SK-N-SH (cell line): ENCODE measurements at regions not wholly inside any gene's neighbourhood (a gene's known extent, or its start where the extent isn't known, plus 50 kb on each side); places are given as distances from the start of the nearest gene placed in this dataset.

Source experiments
- CTCF ChIP-seq: fragments of 200-600 bp; sonication (generic); IDR thresholded peaks from 2 replicates; pipeline ENCODE4 v1.6.1; 2017; ENCODE audit warnings: antibody characterized with exemption, mild to moderate bottlenecking, moderate library complexity
- ELF1 ChIP-seq: IDR thresholded peaks from 2 replicates; pipeline ENCODE4 v1.4.0; 2012
- EP300 ChIP-seq, 2 experiments: IDR thresholded peaks; 2 replicates each; pipeline versions ENCODE4 v1.4.0 to v1.6.1; 2012; ENCODE audit warnings: borderline replicate concordance in 1 of 2, low read depth in 1 of 2, low read length in 1 of 2
- EZH2phosphoT487 ChIP-seq: fragments of 200-600 bp; sonication (generic); IDR thresholded peaks from 2 replicates; pipeline ENCODE4 v1.6.1; 2017; ENCODE audit warnings: low read depth, mixed run types, mild to moderate bottlenecking, antibody characterized with exemption, moderate library complexity, borderline replicate concordance
- GABPA ChIP-seq: IDR thresholded peaks from 2 replicates; pipeline ENCODE4 v1.4.0; 2012; ENCODE audit warnings: low read depth, mild to moderate bottlenecking
- JUND ChIP-seq: IDR thresholded peaks from 2 replicates; pipeline ENCODE4 v1.4.0; 2012
- POLR2AphosphoS5 ChIP-seq: IDR thresholded peaks from 2 replicates; pipeline ENCODE4 v1.6.1; 2012; ENCODE audit warnings: low read depth, low read length
- RAD21 ChIP-seq: IDR thresholded peaks from 2 replicates; pipeline ENCODE4 v1.6.1; 2012; ENCODE audit warnings: mild to moderate bottlenecking, low read length
- REST ChIP-seq: IDR thresholded peaks from 2 replicates; pipeline ENCODE4 v1.6.1; 2012; ENCODE audit warnings: mild to moderate bottlenecking, low read depth, low read length, moderate library complexity
- RFX5 ChIP-seq: IDR thresholded peaks from 2 replicates; pipeline ENCODE4 v1.6.1; 2012; ENCODE audit warnings: mild to moderate bottlenecking, improper control_type of control experiment, low read length
- SMC3 ChIP-seq: IDR thresholded peaks from 2 replicates; pipeline ENCODE4 v1.6.1; 2012; ENCODE audit warnings: low read depth, low read length, improper control_type of control experiment
- TAF1 ChIP-seq: IDR thresholded peaks from 2 replicates; pipeline ENCODE4 v1.6.1; 2012; ENCODE audit warnings: low read depth, mild to moderate bottlenecking, low read length, moderate library complexity, borderline replicate concordance
- USF1 ChIP-seq: IDR thresholded peaks from 2 replicates; pipeline ENCODE4 v1.4.0; 2012; ENCODE audit warnings: low read depth, borderline replicate concordance
- USF2 ChIP-seq: fragments of 150-350 bp; IDR thresholded peaks from 2 replicates; pipeline ENCODE4 v1.6.1; 2017; ENCODE audit warnings: antibody characterized with exemption, low read length, low read depth, borderline replicate concordance

- TF ChIP-seq EP300 (IDR thresholded peaks at IDR 0.05; ENCODE audit: borderline replicate concordance in 1 of 2, low read depth in 1 of 2, low read length in 1 of 2) = no peak; a peak in 1 of 4 replicates
- no peak for TF ChIP-seq RFX5
- TF ChIP-seq CTCF = no peak
- TF ChIP-seq RAD21 = no peak
- TF ChIP-seq SMC3 = no peak
- no peak for TF ChIP-seq JUND
- no peak for TF ChIP-seq USF1
- TF ChIP-seq ELF1 = no peak
- TF ChIP-seq REST = no peak
- TF ChIP-seq GABPA = no peak
- TF ChIP-seq POLR2AphosphoS5 = no peak
- TF ChIP-seq TAF1 = no peak
- TF ChIP-seq EZH2phosphoT487 = no peak
- no peak for TF ChIP-seq USF2
Measured at GRCh38 chr14:49986343-49987014, 93.6 kb downstream of the ARF6 start.
